PFSK-1 (cell line): ENCODE measurements at regions not wholly inside any gene's neighbourhood (a gene's known extent, or its start where the extent isn't known, plus 50 kb on each side); places are given as distances from the start of the nearest gene placed in this dataset.

Experiments used
- FOXP2 ChIP-seq: optimal IDR thresholded peaks from 2 replicates; pipeline ENCODE3; 2011; ENCODE audit warnings: borderline replicate concordance, control low read depth, inconsistent platforms; ENCODE audit not compliant: insufficient read depth; ENCODE audit errors: extremely low read length, extremely low read depth
- POLR2AphosphoS5 ChIP-seq: IDR thresholded peaks from 2 replicates; pipeline ENCODE4 v1.6.1; 2012; ENCODE audit warnings: low read depth, mild to moderate bottlenecking, control low read depth, low read length, moderate library complexity
- SIN3A ChIP-seq: IDR thresholded peaks from 2 replicates; pipeline ENCODE4 v1.6.1; 2012; ENCODE audit warnings: mild to moderate bottlenecking, low read length, moderate library complexity, borderline replicate concordance; ENCODE audit not compliant: insufficient read depth
- TAF1 ChIP-seq: IDR thresholded peaks from 2 replicates; pipeline ENCODE4 v1.6.1; 2012; ENCODE audit warnings: low read length, control low read depth, borderline replicate concordance; ENCODE audit not compliant: insufficient read depth
- TF ChIP-seq, protein P1 (sequence below), 2 experiments: IDR thresholded peaks; 2 replicates each; pipeline versions ENCODE4 v1.6.1 to v1.8.0; 2011 to 2012; ENCODE audit warnings: low read depth in 2 of 2, low read length in 2 of 2, control low read depth in 1 of 2, inconsistent platforms in 1 of 2, mild to moderate bottlenecking in 1 of 2, moderate library complexity in 1 of 2; ENCODE audit not compliant: insufficient read depth in 1 of 2

- TF ChIP-seq TAF1, result no peak
- TF ChIP-seq POLR2AphosphoS5, result no peak
- TF ChIP-seq, protein P1, sequence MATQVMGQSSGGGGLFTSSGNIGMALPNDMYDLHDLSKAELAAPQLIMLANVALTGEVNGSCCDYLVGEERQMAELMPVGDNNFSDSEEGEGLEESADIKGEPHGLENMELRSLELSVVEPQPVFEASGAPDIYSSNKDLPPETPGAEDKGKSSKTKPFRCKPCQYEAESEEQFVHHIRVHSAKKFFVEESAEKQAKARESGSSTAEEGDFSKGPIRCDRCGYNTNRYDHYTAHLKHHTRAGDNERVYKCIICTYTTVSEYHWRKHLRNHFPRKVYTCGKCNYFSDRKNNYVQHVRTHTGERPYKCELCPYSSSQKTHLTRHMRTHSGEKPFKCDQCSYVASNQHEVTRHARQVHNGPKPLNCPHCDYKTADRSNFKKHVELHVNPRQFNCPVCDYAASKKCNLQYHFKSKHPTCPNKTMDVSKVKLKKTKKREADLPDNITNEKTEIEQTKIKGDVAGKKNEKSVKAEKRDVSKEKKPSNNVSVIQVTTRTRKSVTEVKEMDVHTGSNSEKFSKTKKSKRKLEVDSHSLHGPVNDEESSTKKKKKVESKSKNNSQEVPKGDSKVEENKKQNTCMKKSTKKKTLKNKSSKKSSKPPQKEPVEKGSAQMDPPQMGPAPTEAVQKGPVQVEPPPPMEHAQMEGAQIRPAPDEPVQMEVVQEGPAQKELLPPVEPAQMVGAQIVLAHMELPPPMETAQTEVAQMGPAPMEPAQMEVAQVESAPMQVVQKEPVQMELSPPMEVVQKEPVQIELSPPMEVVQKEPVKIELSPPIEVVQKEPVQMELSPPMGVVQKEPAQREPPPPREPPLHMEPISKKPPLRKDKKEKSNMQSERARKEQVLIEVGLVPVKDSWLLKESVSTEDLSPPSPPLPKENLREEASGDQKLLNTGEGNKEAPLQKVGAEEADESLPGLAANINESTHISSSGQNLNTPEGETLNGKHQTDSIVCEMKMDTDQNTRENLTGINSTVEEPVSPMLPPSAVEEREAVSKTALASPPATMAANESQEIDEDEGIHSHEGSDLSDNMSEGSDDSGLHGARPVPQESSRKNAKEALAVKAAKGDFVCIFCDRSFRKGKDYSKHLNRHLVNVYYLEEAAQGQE (IDR thresholded peaks at IDR 0.05; ENCODE audit: insufficient read depth in 1 of 2, low read depth in 2 of 2, low read length in 2 of 2), result no peak
- TF ChIP-seq SIN3A, result no peak
- no peak for TF ChIP-seq FOXP2
Measured at GRCh38 chr2:64793701-64794100, 140.0 kb upstream of the SERTAD2 start.

DNA sequence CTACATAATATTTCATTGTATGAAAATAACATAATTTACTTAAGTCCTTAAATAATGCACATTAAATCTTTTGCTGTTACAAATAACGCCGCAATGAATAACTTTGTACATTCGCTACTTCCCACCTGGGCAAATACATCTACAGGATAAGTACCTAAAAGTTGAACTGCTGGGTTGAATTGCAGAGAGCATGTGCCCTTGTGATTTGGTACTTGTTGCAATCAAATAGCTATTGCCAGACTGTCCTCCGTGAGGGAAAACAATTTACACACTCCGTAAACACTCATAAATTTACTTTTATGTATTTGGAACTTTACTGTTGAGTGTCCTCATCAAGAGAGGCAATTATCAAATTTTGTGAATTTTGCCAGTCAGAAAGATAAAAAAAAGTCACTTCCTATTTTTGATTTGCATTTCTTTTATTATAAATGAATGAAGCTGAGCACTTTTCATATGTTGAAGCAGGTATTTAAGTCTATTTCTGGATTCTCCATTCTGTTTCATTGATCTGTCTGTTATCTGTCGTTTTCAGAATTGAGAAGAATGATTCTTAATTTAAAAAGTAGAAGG, 140.8 kb upstream of the SERTAD2 start:
- TF ChIP-seq, protein P1 (IDR thresholded peaks at IDR 0.05; ENCODE audit: insufficient read depth in 1 of 2, low read depth in 2 of 2, low read length in 2 of 2), result no peak
- no peak for TF ChIP-seq FOXP2
- TF ChIP-seq SIN3A, result no peak
- no peak for TF ChIP-seq POLR2AphosphoS5
- TF ChIP-seq TAF1, result no peak

- TF ChIP-seq POLR2AphosphoS5, result no peak
- no peak for TF ChIP-seq SIN3A
- TF ChIP-seq TAF1, result no peak
- TF ChIP-seq FOXP2, result no peak
- TF ChIP-seq, protein P1 (IDR thresholded peaks at IDR 0.05; ENCODE audit: insufficient read depth in 1 of 2, low read depth in 2 of 2, low read length in 2 of 2), result no peak
Measured at GRCh38 chr2:64795024-64795592, 141.4 kb upstream of the SERTAD2 start.

GRCh38 chr2:64796926-64797325, 143.2 kb upstream of the SERTAD2 start:
- TF ChIP-seq TAF1 (no peak), POLR2AphosphoS5 (no peak), FOXP2 (no peak), SIN3A (no peak)
- TF ChIP-seq, protein P1 (IDR thresholded peaks at IDR 0.05; ENCODE audit: insufficient read depth in 1 of 2, low read depth in 2 of 2, low read length in 2 of 2), result no peak
